ENCODE measurements at regions not wholly inside any gene's neighbourhood (a gene's known extent, or its start where the extent isn't known, plus 50 kb on each side); places are given as distances from the start of the nearest gene placed in this dataset.

DNA sequence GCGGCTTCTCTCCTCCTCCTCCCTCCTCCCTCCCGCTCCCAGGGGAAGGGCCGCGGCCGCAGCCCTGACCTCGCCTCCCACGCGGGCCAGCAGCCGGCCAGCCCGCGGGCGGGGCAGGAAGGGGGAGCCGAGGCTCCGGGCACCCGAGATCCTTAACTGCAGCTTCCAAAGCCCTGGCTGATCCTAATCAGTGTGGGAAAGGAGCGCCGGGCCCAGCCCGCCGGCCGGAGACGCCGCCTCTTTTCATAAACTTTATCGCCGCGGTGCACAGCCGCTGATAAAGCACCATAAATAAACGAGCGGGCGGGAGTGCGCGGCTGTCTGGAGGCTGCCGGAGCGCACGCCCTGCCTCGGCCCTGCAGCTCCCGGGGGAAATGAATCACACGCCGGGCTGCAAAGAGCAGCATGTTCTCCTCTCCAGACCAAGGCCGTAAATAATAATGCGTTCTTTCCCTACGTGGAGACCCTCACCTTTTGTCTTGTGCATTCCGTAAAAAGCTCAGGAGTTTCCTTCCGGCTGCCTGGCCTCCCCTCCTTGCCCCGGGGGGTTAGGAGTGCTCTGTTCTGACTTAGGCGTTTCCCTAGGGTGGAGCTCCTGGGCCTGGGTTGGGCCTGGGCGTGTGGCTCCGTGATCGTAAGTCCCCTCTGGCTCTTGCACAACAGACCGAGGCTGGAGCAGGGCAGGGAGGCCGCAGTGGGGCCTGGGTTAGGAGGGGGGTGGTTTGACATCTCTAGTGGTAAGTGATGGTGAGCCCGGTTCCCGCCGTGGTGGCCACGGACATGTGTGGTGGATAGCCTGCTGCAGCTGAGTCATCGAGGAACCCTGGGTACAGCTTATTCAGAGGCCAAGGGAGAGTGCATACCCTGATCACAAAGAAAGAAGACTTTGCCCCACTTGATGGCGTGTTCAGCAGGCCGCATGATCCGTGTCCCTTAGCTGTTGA is 132.6 kb upstream of the HES1 start:
- TF ChIP-seq, protein P1, sequence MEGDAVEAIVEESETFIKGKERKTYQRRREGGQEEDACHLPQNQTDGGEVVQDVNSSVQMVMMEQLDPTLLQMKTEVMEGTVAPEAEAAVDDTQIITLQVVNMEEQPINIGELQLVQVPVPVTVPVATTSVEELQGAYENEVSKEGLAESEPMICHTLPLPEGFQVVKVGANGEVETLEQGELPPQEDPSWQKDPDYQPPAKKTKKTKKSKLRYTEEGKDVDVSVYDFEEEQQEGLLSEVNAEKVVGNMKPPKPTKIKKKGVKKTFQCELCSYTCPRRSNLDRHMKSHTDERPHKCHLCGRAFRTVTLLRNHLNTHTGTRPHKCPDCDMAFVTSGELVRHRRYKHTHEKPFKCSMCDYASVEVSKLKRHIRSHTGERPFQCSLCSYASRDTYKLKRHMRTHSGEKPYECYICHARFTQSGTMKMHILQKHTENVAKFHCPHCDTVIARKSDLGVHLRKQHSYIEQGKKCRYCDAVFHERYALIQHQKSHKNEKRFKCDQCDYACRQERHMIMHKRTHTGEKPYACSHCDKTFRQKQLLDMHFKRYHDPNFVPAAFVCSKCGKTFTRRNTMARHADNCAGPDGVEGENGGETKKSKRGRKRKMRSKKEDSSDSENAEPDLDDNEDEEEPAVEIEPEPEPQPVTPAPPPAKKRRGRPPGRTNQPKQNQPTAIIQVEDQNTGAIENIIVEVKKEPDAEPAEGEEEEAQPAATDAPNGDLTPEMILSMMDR (IDR thresholded peaks at IDR 0.05): peak in 1 of 7 experiments; percentile 1
- TF ChIP-seq POLR2A (IDR thresholded peaks at IDR 0.05): peak; percentile 39 to 70 (median 69)
